ENCODE measurements at regions not wholly inside any gene's neighbourhood (a gene's known extent, or its start where the extent isn't known, plus 50 kb on each side); places are given as distances from the start of the nearest gene placed in this dataset.

DNA sequence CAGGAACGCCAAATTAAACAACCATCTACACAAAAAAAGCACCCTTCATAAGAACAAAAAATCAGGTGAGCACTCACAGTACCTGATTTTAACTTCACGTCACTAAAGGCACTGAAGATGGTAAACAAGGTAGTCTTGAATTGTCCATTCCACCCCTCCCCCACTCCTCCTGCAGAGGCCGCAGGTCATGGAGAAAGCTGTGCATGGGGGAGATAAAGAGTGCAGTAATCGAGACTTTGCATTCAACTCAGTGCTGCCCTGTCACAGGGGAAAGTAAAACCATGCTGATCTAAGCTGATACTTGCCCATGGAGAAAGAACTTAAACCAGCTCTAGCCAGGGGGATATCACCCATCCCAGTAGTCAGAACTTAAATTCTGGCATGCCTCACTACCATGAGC is 61.4 kb upstream of the LRIF1 start:
- TF ChIP-seq, protein P1, sequence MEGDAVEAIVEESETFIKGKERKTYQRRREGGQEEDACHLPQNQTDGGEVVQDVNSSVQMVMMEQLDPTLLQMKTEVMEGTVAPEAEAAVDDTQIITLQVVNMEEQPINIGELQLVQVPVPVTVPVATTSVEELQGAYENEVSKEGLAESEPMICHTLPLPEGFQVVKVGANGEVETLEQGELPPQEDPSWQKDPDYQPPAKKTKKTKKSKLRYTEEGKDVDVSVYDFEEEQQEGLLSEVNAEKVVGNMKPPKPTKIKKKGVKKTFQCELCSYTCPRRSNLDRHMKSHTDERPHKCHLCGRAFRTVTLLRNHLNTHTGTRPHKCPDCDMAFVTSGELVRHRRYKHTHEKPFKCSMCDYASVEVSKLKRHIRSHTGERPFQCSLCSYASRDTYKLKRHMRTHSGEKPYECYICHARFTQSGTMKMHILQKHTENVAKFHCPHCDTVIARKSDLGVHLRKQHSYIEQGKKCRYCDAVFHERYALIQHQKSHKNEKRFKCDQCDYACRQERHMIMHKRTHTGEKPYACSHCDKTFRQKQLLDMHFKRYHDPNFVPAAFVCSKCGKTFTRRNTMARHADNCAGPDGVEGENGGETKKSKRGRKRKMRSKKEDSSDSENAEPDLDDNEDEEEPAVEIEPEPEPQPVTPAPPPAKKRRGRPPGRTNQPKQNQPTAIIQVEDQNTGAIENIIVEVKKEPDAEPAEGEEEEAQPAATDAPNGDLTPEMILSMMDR (optimal IDR thresholded peaks at IDR 0.05 in 1 of 3, IDR thresholded peaks at IDR 0.05 in 1 of 3, conservative IDR thresholded peaks at IDR 0.05 in 1 of 3; ENCODE audit: extremely low read depth in 1 of 3, insufficient read depth in 2 of 3, low read length in 3 of 3): no peak
- TF ChIP-seq EZH2 (IDR thresholded peaks at IDR 0.05; ENCODE audit: low read length): no peak
